ENCODE measurements at regions not wholly inside any gene's neighbourhood (a gene's known extent, or its start where the extent isn't known, plus 50 kb on each side); places are given as distances from the start of the nearest gene placed in this dataset.

GRCh38 chr22:27008454-27008853, 351.1 kb downstream of the MIAT start:
- Histone ChIP-seq H3K9ac (ENCODE audit: low read length) (no peak overlapping the region), H3K4me2 (ENCODE audit: low read depth, low read length) (no peak overlapping the region), H2AFZ (ENCODE audit: low read length) (no peak overlapping the region), H3K36me3 (replicated peaks; ENCODE audit: insufficient read depth, low read length) (no peaks in the 10 kb centered on the region), H3K9me2 (replicated peaks; ENCODE audit: insufficient read depth, low read length) (no peaks in the 10 kb centered on the region), H3F3A (ENCODE audit: insufficient read depth, low read length) (no peaks in the 10 kb centered on the region), H3K4me3 (ENCODE audit: low read length) (no peak overlapping the region), H3K79me2 (ENCODE audit: low read length) (no peaks in the 10 kb centered on the region), H3K27ac (ENCODE audit: low read length) (no peak overlapping the region), H3K4me1 (ENCODE audit: low read length) (no peaks in the 10 kb centered on the region), H3K27me3 (replicated peaks; ENCODE audit: insufficient read depth, low read length) (peaks cover 22% of the 10 kb centered on the region), H4K20me1 (ENCODE audit: insufficient read depth, low read length) (no peaks in the 10 kb centered on the region), H3K9me3 (replicated peaks; ENCODE audit: insufficient read depth, low read length) (no peaks in the 10 kb centered on the region)
- no peak for DNase-seq
- TF ChIP-seq CTCF (IDR thresholded peaks at IDR 0.05; ENCODE audit: low read length) = no peak
- TF ChIP-seq EZH2 (optimal IDR thresholded peaks at IDR 0.05; ENCODE audit: low read depth, low read length) = no peak
- no peak for TF ChIP-seq EZH2phosphoT487 (IDR thresholded peaks at IDR 0.05; ENCODE audit: low read length)

GRCh38 chr22:27011133-27011532, 353.7 kb downstream of the MIAT start:
- Histone ChIP-seq H3K36me3 (replicated peaks; ENCODE audit: insufficient read depth, low read length) (no peaks in the 10 kb centered on the region), H2AFZ (ENCODE audit: low read length) (no peak overlapping the region), H3K27ac (ENCODE audit: low read length) (no peak overlapping the region), H4K20me1 (ENCODE audit: insufficient read depth, low read length) (no peaks in the 10 kb centered on the region), H3K4me1 (ENCODE audit: low read length) (no peaks in the 10 kb centered on the region), H3K27me3 (replicated peaks; ENCODE audit: insufficient read depth, low read length) (peaks cover 10% of the 10 kb centered on the region; the same call in 1 of the 2 replicates), H3K79me2 (ENCODE audit: low read length) (no peaks in the 10 kb centered on the region), H3K4me2 (ENCODE audit: low read depth, low read length) (no peak overlapping the region), H3K9ac (ENCODE audit: low read length) (no peak overlapping the region), H3K9me3 (replicated peaks; ENCODE audit: insufficient read depth, low read length) (no peaks in the 10 kb centered on the region), H3K9me2 (replicated peaks; ENCODE audit: insufficient read depth, low read length) (no peaks in the 10 kb centered on the region), H3F3A (ENCODE audit: insufficient read depth, low read length) (no peaks in the 10 kb centered on the region), H3K4me3 (ENCODE audit: low read length) (no peak overlapping the region)
- DNase-seq = no peak
- no peak for TF ChIP-seq EZH2 (optimal IDR thresholded peaks at IDR 0.05; ENCODE audit: low read depth, low read length)
- TF ChIP-seq EZH2phosphoT487 (IDR thresholded peaks at IDR 0.05; ENCODE audit: low read length) = no peak
- no peak for TF ChIP-seq CTCF (IDR thresholded peaks at IDR 0.05; ENCODE audit: low read length)

GRCh38 chr22:27011717-27012116, 354.3 kb downstream of the MIAT start:
- Histone ChIP-seq H4K20me1 (ENCODE audit: insufficient read depth, low read length) (no peaks in the 10 kb centered on the region), H3K27ac (ENCODE audit: low read length) (no peak overlapping the region), H3K4me2 (ENCODE audit: low read depth, low read length) (no peak overlapping the region), H3K9ac (ENCODE audit: low read length) (no peak overlapping the region), H3K36me3 (replicated peaks; ENCODE audit: insufficient read depth, low read length) (no peaks in the 10 kb centered on the region), H3K4me3 (ENCODE audit: low read length) (no peak overlapping the region), H3K9me2 (replicated peaks; ENCODE audit: insufficient read depth, low read length) (no peaks in the 10 kb centered on the region), H3K27me3 (replicated peaks; ENCODE audit: insufficient read depth, low read length) (peaks cover 15% of the 10 kb centered on the region), H3K79me2 (ENCODE audit: low read length) (no peaks in the 10 kb centered on the region), H3K4me1 (ENCODE audit: low read length) (no peaks in the 10 kb centered on the region), H2AFZ (ENCODE audit: low read length) (no peak overlapping the region), H3F3A (ENCODE audit: insufficient read depth, low read length) (no peaks in the 10 kb centered on the region), H3K9me3 (replicated peaks; ENCODE audit: insufficient read depth, low read length) (no peaks in the 10 kb centered on the region)
- TF ChIP-seq EZH2 (optimal IDR thresholded peaks at IDR 0.05; ENCODE audit: low read depth, low read length) (no peak), CTCF (IDR thresholded peaks at IDR 0.05; ENCODE audit: low read length) (no peak), EZH2phosphoT487 (IDR thresholded peaks at IDR 0.05; ENCODE audit: low read length) (no peak)
- no peak for DNase-seq

Data from MM.1S (cell line).